IMR-90 (cell line): ENCODE measurements at regions not wholly inside any gene's neighbourhood (a gene's known extent, or its start where the extent isn't known, plus 50 kb on each side); places are given as distances from the start of the nearest gene placed in this dataset.

Experiments used
- CEBPB ChIP-seq: IDR thresholded peaks from 2 replicates; pipeline ENCODE4 v1.6.1; 2012; ENCODE audit warnings: low read depth, low read length, improper control_type of control experiment
- FOS ChIP-seq: fragments of 150-350 bp; IDR thresholded peaks from 2 replicates; pipeline ENCODE4 v1.6.1; 2016; ENCODE audit warnings: low read depth, low read length
- MAFK ChIP-seq: IDR thresholded peaks from 2 replicates; pipeline ENCODE4 v1.6.1; 2012; ENCODE audit warnings: low read depth, low read length, improper control_type of control experiment
- POLR2A ChIP-seq: IDR thresholded peaks from 2 replicates; pipeline ENCODE4 v1.6.1; 2012; ENCODE audit warnings: mild to moderate bottlenecking, low read depth, low read length
- RCOR1 ChIP-seq: IDR thresholded peaks from 2 replicates; pipeline ENCODE4 v1.6.1; 2012; ENCODE audit warnings: mild to moderate bottlenecking, low read length, improper control_type of control experiment; ENCODE audit not compliant: insufficient replicate concordance
- RFX5 ChIP-seq: IDR thresholded peaks from 2 replicates; pipeline ENCODE4 v1.8.0; 2012; ENCODE audit warnings: low read depth, mild to moderate bottlenecking, low read length, moderate library complexity
- TF ChIP-seq, protein P1 (sequence below): conservative IDR thresholded peaks from 2 replicates; pipeline ENCODE4 v1.5.1; 2012; ENCODE audit warnings: mild to moderate bottlenecking, low read depth, low read length, improper control_type of control experiment
- TF ChIP-seq, protein P2 (sequence below): fragments of 150-350 bp; IDR thresholded peaks from 2 replicates; pipeline ENCODE4 v1.6.1; 2017; ENCODE audit warnings: mild to moderate bottlenecking, antibody characterized with exemption, low read length, low read depth
- TF ChIP-seq, protein P3 (sequence below): fragments of 150-350 bp; IDR thresholded peaks from 2 replicates; pipeline ENCODE4 v1.6.1; 2016; ENCODE audit warnings: low read depth, mild to moderate bottlenecking, low read length, moderate library complexity, borderline replicate concordance

DNA sequence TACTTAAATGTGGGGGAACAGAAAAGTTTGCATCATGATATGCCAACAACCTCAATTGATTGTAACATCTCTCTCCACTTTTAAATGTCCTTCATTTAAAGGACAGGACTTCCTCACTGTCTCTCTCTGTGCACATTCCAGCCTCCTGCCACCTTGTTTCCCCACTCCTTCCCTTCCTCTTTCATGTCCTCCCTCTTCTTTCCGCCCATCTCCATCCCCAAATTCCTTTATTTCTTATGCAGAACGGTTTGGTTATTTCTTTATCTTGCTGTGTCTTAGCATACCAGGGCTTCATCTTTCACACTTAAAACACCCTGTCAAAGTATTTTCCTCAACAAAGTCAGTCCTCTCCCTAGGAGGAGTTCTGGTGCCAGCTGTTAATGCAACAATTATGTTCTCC lies 293.8 kb downstream of the NXPE2 start:
- TF ChIP-seq, protein P1, sequence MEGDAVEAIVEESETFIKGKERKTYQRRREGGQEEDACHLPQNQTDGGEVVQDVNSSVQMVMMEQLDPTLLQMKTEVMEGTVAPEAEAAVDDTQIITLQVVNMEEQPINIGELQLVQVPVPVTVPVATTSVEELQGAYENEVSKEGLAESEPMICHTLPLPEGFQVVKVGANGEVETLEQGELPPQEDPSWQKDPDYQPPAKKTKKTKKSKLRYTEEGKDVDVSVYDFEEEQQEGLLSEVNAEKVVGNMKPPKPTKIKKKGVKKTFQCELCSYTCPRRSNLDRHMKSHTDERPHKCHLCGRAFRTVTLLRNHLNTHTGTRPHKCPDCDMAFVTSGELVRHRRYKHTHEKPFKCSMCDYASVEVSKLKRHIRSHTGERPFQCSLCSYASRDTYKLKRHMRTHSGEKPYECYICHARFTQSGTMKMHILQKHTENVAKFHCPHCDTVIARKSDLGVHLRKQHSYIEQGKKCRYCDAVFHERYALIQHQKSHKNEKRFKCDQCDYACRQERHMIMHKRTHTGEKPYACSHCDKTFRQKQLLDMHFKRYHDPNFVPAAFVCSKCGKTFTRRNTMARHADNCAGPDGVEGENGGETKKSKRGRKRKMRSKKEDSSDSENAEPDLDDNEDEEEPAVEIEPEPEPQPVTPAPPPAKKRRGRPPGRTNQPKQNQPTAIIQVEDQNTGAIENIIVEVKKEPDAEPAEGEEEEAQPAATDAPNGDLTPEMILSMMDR = no peak
- no peak for TF ChIP-seq POLR2A
- TF ChIP-seq RFX5 = no peak
- no peak for TF ChIP-seq CEBPB
- TF ChIP-seq FOS = no peak
- no peak for TF ChIP-seq MAFK
- no peak for TF ChIP-seq RCOR1
- TF ChIP-seq, protein P2, sequence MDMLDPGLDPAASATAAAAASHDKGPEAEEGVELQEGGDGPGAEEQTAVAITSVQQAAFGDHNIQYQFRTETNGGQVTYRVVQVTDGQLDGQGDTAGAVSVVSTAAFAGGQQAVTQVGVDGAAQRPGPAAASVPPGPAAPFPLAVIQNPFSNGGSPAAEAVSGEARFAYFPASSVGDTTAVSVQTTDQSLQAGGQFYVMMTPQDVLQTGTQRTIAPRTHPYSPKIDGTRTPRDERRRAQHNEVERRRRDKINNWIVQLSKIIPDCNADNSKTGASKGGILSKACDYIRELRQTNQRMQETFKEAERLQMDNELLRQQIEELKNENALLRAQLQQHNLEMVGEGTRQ = no peak
- TF ChIP-seq, protein P3, sequence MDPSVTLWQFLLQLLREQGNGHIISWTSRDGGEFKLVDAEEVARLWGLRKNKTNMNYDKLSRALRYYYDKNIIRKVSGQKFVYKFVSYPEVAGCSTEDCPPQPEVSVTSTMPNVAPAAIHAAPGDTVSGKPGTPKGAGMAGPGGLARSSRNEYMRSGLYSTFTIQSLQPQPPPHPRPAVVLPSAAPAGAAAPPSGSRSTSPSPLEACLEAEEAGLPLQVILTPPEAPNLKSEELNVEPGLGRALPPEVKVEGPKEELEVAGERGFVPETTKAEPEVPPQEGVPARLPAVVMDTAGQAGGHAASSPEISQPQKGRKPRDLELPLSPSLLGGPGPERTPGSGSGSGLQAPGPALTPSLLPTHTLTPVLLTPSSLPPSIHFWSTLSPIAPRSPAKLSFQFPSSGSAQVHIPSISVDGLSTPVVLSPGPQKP = no peak
